ENCODE measurements at regions not wholly inside any gene's neighbourhood (a gene's known extent, or its start where the extent isn't known, plus 50 kb on each side); places are given as distances from the start of the nearest gene placed in this dataset.

DNA sequence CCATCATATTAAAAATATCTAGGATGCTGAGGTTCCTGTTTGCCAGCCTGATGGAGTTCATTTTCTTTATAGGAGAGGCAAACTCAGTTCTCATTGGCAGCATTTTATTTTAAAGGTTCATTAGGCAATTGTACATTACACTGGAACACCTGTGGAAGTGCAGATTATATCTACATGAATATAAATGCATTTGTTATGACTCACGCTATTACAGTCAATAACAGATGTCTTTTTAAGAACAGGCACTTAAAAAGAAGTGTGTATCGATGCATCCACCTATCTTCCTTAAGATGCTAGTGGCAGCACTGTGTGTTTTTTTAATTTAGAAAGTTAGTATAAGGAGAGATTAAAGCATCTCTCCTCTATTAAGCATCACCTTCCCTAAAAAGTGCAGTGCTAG lies 276.5 kb downstream of the PRDM2 start:
- DNase-seq, result no peak

DNA sequence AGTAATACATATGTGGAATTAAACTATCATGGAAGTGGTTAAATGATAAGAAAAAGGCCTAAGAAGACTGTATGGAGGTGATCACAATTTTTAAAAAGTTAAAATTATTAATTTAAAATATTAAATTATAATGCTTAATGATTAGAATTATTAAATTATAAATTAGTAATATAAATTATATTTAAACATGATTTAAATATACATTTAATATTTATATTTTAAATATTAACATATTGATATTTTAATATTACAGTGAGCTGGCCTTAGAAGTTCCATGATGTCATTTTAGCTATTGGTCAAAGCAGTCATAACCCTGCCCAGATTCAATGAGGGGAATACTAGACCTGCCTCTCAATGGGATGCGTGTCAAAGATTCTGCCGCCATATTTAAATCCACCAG lies 281.2 kb downstream of the PRDM2 start:
- no peak for DNase-seq

DNA sequence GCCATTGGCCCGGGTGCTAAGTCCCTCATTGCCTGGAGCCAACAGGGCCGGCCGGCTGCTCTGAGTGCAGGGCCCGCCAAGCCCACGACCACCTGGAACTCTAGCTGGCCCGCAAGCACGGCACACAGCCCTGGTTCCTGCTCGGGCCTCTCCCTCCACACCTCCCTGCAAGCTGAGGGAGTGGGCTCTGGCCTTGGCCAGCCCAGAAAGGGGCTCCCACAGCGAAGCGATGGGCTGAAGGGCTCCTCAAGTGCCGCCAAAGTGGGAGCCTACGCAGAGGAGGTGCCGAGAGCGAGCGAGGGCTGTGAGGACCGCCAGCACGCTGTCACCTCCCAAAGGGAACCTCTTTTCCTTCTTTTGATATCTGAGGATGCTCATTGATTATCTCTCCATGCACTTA lies 283.4 kb downstream of the PRDM2 start:
- DNase-seq, result no peak

DNA sequence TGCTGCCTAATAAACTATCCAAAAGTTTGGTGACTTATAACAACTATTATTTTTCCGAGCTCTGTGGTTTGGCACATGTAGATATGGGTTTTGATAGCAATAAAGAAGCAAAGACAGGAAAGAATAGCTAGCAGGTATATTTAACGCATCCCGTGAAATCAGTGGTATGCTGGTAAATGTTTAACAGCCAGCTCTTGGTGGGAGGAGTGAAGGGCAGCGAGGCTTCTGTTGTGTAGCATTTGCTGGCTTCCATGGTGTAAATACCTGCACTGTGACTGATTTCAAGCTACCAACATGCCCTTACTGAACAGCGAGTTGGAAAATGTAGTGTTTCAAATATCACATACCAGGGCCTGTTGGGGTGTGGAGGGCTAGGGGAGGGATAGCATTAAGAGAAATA lies 291.0 kb downstream of the PRDM2 start:
- no peak for DNase-seq

DNA sequence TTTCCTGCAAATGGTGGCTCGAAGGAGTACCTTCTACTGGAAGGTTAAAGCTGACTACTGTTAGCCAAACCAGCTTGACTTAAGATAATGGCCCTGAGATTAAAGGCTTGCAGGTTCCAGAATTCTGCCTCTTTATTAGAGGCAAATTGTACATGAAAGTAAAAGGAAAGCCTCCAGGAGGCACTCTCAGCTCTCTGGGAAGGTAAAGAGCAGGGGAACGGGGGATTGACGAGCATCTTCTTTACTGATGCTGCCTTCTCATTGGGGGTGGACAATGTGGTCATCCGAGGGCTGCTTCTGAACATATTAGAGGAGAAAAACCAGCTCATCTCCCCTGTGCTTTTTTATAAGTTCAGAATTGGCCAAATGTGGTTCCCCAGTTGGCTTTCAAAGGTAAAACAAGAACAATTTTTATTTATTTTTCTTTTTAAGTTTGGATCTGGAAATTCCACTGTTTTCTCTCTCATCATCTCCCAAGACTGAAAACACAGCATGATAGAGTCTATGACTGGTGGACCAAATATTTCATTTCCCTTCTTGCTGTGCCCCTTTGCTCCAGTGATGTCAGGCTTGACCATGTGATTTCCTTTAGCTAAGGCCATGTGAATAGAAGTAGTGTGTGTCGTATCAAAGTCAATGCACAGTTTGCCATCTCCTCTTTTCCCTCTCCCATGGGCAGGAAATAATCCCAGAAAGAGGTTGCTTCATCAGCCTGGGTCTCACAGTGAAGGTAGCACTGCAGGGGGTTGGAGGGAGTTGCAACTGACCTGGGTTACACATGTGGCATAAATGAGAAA lies 292.7 kb downstream of the PRDM2 start:
- DNase-seq, result no peak

DNA sequence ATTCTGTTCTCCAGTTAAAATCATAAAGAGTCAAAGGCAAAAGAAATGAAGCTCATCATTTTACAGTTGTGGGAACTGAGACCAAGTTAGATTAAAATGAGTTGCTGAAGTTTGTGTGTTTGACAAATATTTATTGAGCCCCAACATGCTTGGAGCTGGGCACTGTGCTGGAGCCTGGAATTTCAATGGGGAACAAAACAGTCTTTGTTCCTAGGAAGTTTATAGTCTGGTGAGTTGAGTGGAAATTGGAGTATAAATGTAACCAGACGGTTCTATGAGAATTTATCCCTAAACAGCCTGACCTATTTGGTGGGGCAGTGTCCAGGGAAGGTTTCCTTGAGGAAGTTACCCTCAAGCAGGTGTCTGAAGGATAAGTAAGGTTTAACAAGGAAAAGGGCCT lies 294.4 kb downstream of the PRDM2 start:
- DNase-seq, result no peak

DNA sequence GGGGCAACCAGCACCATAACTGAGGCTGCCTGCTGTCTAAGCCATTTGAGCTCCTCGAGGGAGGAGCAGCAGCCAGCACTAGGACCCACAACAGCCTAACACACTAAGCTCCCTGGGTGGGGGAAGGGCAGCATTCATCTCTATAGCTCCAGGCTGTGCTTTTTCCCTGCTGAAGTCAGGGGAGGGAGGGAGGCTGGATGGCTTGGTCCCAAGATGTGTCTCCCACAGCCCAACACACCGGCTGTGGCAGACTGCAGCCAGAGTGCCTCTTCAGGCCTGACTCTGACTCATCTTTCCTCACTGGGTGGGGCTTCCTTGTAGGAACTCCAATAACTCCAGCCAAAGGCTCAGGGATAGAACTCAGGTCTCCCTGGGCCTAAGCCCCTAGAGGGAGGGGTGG lies 296.3 kb downstream of the PRDM2 start:
- no peak for DNase-seq

DNA sequence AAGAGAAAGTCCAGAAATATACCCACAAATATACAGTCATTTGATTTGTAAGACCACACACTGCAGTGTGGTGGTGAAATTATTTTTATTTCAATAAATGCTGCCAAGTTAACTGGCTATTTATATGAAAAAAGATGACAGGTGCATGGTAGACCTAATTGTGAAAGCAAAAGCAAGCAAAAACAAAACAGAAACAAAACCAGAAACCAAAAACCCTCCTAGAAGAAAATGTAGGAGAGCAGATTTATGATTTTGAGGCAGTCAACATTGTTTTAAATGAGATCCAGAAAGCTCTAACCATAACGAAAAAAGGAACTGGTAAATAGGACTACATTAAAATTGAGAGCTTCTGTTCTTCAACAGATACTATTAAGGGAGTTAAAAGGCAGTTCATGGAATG lies 303.6 kb downstream of the PRDM2 start:
- DNase-seq, result no peak

DNA sequence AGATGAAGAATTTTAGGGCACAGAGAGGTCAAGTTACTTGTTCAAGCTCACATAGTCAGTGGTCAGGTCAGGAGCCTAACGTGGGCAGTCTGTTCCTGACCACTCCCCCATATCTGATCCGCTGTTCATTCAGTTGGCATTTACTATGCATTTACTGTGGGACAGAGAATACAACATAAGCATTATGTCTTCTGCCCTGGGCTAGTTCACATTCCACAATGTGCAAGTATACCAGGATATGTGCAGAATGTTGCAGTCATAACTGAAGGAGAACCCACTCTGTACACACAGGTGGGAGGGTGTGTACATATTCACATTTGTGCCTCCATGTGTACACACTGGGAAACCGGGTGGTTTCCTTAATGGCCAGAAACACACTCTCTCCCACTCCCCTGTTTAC lies 309.6 kb downstream of the PRDM2 start:
- DNase-seq, result no peak

DNA sequence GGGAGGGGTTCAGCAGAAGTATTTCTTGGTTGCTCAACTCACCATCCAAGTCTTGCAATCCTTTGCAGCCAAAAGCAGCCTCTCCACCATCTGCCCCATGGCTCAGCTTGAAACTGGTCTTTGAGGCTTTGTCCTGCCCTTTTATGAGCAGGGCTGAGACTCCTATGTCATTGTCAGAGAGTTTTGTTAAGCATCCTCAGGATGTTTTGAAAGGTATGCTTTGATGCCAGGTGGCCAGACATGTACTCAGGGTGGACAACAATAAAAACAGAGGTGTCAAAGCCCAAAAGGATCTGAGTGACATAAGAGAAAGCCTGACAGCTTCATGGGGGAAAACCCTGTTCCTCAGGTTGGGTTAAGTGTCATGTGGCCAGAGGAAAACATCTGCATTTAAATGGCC lies 310.5 kb downstream of the PRDM2 start:
- no peak for DNase-seq

DNA sequence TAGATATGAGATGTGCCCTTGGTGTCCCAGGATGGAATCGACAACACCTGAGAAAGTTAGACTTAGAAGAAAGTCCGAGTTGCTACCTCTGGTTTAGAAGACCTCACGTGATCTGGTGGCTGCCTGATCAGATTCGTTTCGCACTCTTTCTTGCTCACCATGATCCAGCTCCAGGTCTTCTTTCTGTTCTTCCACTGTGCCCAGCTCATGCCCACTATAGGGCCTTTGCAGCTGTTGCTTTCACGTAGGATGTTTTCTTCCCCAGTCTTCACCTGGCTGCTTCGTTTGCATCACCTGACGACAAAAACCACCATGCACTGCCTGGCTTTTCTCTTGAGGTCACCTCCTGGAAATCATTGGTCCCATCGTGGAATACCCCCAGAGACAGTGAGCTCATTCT lies 311.1 kb downstream of the PRDM2 start:
- no peak for DNase-seq

DNA sequence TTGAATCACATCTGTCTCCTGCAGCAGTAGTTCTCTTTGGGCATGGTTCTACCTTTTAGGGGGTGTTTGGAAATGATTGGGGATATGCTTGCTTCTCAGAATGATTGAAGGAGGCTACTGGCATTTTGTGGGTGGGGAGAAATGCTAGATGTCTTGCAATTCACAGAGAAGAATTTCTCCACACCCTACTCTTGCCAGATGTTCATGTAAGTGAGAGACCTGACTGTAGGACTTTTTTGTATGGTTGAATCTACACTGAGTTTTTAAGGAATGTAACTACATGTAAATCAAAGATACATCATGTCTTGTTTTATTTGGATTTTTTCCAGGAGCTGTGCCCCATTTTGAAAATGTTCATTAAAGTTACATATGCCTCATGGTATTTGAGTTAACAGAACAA lies 311.9 kb downstream of the PRDM2 start:
- no peak for DNase-seq

DNA sequence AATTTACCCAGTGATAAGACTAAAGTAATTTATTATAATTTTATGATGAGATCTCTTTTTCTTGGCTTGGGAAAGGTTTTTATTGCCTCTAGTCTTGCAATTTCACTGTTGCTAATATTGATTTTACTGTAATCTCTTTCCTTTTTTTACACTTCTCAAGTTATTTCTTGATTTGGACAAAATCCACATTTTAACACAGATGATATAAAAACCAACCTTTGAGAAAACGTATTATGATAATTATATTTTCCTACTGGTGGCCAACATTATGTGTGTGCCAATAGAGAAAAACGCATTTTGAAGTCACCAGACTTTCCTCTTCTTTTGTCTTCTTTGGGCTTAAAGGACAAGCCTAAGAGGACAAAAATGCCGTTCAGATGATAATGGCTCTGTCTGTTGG lies 314.9 kb downstream of the PRDM2 start:
- no peak for DNase-seq

DNA sequence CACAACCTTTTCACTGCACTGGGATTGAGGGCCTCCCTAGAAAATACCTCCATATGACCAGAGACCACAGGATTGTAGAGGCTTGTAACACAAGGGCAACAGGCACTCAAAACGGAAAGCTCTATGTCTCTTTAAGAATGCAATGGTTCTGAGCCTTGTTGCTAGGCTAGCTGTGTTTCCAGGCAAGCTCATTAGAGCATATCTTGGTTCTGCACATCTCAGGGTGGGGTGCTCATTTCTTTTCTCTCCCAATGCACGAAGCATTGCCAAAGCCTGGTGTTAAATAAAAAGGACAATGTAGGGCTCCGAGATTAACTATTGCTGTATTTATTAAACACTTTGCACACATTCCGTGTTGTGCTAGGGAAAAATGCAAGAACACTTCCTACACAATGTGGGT lies 315.9 kb downstream of the PRDM2 start:
- no peak for DNase-seq

DNA sequence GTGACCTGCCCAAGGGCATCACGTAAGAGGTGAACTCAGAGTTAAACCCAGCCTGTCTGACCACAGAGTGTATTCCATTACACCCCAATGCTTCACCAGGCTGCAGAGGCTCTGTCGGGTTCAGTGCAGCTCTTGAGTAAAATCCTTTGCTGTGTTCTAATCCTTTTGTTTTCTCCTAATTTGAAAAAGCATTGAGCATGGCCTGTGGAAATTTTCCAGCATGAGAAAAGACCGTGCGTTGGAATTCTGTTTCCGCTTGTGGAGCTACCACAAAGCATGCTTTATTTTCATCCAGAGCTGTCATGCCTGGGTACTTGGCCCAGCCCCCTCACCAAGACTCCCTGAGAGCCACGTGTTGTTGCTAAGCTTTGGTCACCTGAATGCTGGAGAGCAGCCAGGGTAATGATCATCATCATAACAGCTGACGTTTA lies 317.6 kb downstream of the PRDM2 start:
- no peak for DNase-seq

DNA sequence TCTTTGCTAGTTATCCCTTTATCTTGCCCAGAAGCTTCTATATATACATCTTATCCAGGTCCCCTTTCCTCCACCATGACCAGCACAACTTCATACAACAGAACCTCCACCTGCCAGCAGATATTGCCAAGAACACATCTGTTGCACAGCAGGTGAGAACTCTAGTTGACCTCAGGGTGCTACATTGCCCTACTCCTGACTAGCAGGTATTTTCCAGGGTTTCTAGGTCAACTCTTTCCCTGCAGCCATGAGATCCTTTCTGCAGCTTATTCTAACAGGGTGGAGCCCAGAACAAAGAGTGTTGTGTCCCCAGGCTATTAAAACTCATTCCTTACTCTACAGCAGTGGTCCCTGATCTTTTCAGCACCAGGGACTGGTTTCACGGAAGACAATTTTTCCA lies 319.5 kb downstream of the PRDM2 start:
- DNase-seq, result no peak

DNA sequence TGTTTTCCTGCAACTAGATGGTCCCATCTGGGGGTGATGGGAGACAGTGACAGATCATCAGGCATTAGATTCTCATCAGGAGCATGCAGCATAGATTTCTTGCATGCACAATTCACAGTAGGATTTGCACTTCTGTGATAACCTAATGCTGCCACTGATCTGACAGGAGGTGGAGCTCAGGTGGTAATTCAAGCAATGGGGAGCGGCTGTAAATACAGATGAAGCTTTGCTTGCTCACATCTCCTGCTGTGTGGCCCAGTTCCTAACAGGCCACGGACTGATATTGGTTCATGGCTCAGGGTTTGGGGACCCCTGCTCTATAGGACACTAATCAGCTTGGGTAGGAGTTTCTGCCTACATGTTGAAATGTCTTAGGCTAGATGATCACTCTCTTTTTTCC lies 320.0 kb downstream of the PRDM2 start:
- DNase-seq, result no peak

DNA sequence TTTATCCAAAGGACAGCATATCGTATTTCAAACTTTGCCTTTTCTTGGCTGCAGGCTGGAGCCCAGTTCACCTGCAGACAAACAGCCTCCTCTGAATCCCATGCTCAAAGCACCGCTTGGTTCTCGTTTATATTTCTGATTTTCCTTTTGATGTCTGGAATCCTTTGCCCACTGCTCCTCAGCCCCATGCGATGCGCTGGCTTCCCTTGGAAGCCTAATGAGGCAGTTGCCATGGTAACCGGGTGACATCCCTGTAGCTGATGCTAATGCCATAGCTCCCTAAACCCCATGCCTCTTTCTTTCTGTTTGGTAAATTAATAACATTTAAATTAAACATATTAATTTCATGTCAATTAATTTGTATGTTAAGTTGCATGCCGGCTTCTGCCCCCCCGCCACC lies 327.1 kb downstream of the PRDM2 start:
- DNase-seq, result no peak

DNA sequence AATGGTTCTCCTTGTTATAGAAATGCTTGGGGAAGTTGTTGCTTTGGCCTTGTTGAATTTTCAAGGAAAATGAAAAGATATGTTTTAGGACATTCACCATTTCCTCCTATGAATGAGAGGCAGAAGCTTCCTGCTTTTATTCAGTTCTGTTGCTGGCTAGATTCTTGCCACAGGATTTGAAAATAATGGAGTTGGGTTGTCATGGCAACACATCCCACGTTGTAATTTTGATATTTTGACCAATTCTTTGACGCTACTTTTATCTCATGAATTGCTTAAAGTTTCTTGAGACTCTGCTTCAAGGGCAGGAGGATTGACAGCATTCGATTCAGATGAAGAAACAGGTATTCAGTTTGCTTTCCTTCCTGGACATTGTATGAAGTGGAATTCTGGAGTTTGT lies 331.5 kb downstream of the PRDM2 start:
- no peak for DNase-seq

DNA sequence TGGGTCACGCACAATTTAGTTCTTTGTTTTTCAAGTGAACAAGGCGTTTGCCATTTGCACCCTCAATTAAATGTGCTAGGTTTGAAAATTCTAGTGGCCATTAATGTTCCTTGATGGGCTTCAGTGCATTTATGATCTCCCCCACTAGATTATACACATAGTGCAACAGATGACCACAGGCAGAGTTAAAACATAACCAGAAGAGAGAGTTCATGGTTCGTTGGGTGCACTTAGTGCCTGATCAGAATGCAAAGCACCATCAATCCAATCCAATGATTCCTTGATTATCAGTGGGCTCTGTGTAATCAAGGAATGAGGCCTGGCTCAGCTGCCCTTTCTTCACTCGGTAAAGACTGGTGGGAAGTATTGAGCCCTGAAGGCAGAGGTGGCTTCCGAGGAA lies 334.5 kb downstream of the PRDM2 start:
- DNase-seq, result no peak

DNA sequence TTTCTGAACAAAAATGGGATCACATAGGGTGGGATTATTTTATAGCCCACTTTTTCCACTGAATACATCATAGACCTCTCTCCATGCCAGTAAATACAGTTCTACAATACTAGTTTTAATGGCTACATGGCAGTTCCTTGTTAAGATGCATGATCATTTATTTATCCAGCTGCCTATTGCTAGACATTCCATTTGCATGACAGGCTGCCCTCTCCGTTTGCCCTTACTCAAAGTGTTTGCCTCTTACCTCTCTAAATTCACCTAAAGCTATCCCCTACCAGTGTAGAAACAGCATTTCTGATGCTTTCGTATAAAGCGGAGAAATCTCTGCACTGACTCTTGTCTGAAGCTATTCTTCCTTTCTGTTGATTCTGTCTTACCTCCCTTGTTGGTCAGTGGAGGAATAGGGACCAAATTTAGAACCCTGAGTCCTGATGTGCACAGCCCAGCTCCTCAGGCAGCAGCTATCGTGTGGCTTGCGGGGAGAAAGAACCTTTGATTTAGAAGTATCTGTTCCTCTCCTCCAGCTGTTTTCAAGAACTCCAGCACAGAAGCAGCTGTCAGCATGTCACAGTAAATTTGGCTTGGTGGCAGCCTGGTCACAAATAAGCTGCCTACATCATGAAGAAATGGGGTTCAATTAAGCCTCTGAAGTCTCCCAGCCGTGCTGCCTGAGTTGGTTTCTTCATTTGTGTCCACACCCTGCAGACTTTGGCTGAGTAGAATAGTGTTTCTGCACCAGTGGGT lies 337.3 kb downstream of the PRDM2 start:
- no peak for DNase-seq

DNA sequence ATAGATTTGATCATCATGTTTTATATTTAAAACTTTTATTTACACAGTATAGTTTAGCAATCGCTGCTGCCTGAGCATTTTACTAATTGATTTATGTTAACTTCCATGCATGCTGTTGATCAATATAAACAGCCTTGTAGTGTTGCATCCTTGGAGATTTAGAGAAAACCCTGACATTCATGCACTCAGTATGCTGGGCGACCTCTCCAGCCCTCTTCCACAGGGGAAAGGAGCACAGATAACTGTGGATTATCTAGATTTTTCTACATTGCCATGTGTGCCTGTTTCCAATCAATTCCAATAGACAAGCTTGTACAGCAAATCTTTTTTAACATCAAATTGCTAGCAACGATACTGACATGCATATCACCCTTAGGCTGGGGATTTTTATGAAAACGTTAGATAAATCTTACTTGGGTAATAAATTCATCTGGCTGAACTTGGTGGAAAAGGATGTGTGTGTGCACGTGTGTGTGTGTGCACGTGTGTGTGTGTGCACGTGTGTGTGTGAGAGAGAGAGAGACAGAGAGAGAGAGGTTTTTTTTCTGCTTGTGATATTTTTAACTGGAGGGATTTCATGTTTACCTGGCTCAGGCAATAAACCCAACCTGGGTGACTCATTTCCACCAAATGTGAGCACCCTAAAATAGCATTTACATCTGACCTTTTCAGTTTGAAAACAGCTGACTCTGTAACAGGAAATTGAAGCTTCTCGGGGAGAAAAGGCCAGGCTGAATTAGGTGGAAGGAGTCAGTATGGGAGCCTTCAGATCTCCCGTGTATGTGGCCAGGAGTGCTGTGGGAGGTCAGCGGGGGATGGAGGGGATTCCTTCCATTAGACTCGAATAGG lies 339.8 kb downstream of the PRDM2 start:
- no peak for DNase-seq

DNA sequence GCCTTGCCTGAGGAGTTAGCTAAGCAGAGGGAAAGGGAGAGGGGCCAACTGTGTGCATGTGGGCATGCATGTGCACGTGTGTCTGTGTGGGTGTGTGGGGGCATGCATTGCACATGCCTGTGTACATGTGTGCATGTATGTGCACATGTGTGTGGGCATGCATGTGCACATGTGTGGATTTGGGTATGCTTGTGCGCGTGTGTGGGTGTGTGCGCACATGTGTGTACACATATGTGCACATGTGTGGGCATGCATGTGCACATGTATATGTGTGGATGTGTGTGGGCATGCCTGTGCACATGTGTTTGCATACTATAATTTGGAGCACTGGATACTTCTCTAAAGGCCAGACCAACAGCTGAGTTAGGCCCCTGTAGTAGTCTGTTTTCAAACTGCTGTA lies 350.0 kb downstream of the PRDM2 start:
- DNase-seq, result no peak

Measured in CD4-positive, alpha-beta T cell treated with Interleukin-17A for 4 hours (primary cell).